ENCODE measurements at regions not wholly inside any gene's neighbourhood (a gene's known extent, or its start where the extent isn't known, plus 50 kb on each side); places are given as distances from the start of the nearest gene placed in this dataset.

GRCh38 chr3:168834558-168834957 is 738.8 kb upstream of the GOLIM4 start:
- Histone ChIP-seq H3K79me2 (ENCODE audit: control insufficient read depth, insufficient read depth, low read length) (no peaks in the 10 kb centered on the region), H3K27ac (ENCODE audit: control insufficient read depth, insufficient read depth, low read length) (no peak overlapping the region), H3K27me3 (ENCODE audit: control insufficient read depth, extremely low read depth, insufficient read depth, low read length) (no peaks in the 10 kb centered on the region), H3K4me1 (ENCODE audit: control insufficient read depth, extremely low read depth, insufficient read depth, low read length) (no peaks in the 10 kb centered on the region), H3K4me2 (ENCODE audit: control insufficient read depth, extremely low read depth, insufficient read depth, low read depth, low read length) (no peak overlapping the region), H3K36me3 (ENCODE audit: control insufficient read depth in 2 of 2, extremely low read depth in 1 of 2, insufficient read depth in 2 of 2, low read length in 2 of 2) (no peaks in the 10 kb centered on the region), H4K20me1 (ENCODE audit: control insufficient read depth, extremely low read depth, insufficient read depth, low read length) (no peaks in the 10 kb centered on the region), H3K4me3 (ENCODE audit: control insufficient read depth in 2 of 3, extremely low read depth in 1 of 3, insufficient read depth in 2 of 3, low read depth in 1 of 3, low read length in 3 of 3) (no peak overlapping the region), H3K9ac (ENCODE audit: control insufficient read depth, extremely low read depth, insufficient read depth, low read length) (no peak overlapping the region), H2AFZ (ENCODE audit: control insufficient read depth, low read length) (no peak overlapping the region), H3K9me3 (ENCODE audit: control insufficient read depth, low read depth, low read length) (no peaks in the 10 kb centered on the region), H3K9me1 (ENCODE audit: control insufficient read depth, extremely low read depth, insufficient read depth, low read length) (no peaks in the 10 kb centered on the region)
- no peak for DNase-seq (ENCODE audit: low read depth, low spot score)
- no peak for TF ChIP-seq EZH2 (IDR thresholded peaks at IDR 0.05; ENCODE audit: low read length)
- TF ChIP-seq, protein P1, sequence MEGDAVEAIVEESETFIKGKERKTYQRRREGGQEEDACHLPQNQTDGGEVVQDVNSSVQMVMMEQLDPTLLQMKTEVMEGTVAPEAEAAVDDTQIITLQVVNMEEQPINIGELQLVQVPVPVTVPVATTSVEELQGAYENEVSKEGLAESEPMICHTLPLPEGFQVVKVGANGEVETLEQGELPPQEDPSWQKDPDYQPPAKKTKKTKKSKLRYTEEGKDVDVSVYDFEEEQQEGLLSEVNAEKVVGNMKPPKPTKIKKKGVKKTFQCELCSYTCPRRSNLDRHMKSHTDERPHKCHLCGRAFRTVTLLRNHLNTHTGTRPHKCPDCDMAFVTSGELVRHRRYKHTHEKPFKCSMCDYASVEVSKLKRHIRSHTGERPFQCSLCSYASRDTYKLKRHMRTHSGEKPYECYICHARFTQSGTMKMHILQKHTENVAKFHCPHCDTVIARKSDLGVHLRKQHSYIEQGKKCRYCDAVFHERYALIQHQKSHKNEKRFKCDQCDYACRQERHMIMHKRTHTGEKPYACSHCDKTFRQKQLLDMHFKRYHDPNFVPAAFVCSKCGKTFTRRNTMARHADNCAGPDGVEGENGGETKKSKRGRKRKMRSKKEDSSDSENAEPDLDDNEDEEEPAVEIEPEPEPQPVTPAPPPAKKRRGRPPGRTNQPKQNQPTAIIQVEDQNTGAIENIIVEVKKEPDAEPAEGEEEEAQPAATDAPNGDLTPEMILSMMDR (optimal IDR thresholded peaks at IDR 0.05 in 1 of 3, IDR thresholded peaks at IDR 0.05 in 1 of 3, conservative IDR thresholded peaks at IDR 0.05 in 1 of 3; ENCODE audit: extremely low read depth in 1 of 3, insufficient read depth in 2 of 3, low read length in 3 of 3) = no peak
- no peak for FAIRE-seq
- dilution Hi-C loops (cut with MboI; ENCODE audit: extremely low pct_ligation_motif_present, low sequenced_read_pairs) = no loop called here

- Histone ChIP-seq H3K9me3 (ENCODE audit: control insufficient read depth, low read depth, low read length) (no peaks in the 10 kb centered on the region), H3K36me3 (ENCODE audit: control insufficient read depth in 2 of 2, extremely low read depth in 1 of 2, insufficient read depth in 2 of 2, low read length in 2 of 2) (no peaks in the 10 kb centered on the region), H3K4me3 (ENCODE audit: control insufficient read depth in 2 of 3, extremely low read depth in 1 of 3, insufficient read depth in 2 of 3, low read depth in 1 of 3, low read length in 3 of 3) (no peak overlapping the region), H3K4me2 (ENCODE audit: control insufficient read depth, extremely low read depth, insufficient read depth, low read depth, low read length) (no peak overlapping the region), H3K79me2 (ENCODE audit: control insufficient read depth, insufficient read depth, low read length) (no peaks in the 10 kb centered on the region), H3K9ac (ENCODE audit: control insufficient read depth, extremely low read depth, insufficient read depth, low read length) (no peak overlapping the region), H3K27me3 (ENCODE audit: control insufficient read depth, extremely low read depth, insufficient read depth, low read length) (no peaks in the 10 kb centered on the region), H3K27ac (ENCODE audit: control insufficient read depth, insufficient read depth, low read length) (no peak overlapping the region), H3K9me1 (ENCODE audit: control insufficient read depth, extremely low read depth, insufficient read depth, low read length) (no peaks in the 10 kb centered on the region), H3K4me1 (ENCODE audit: control insufficient read depth, extremely low read depth, insufficient read depth, low read length) (no peaks in the 10 kb centered on the region), H4K20me1 (ENCODE audit: control insufficient read depth, extremely low read depth, insufficient read depth, low read length) (no peaks in the 10 kb centered on the region), H2AFZ (ENCODE audit: control insufficient read depth, low read length) (no peak overlapping the region)
- dilution Hi-C loops (cut with MboI; ENCODE audit: extremely low pct_ligation_motif_present, low sequenced_read_pairs) = no loop called here
- FAIRE-seq (no peak), DNase-seq (ENCODE audit: low read depth, low spot score) (no peak)
- TF ChIP-seq, protein P1 (optimal IDR thresholded peaks at IDR 0.05 in 1 of 3, IDR thresholded peaks at IDR 0.05 in 1 of 3, conservative IDR thresholded peaks at IDR 0.05 in 1 of 3; ENCODE audit: extremely low read depth in 1 of 3, insufficient read depth in 2 of 3, low read length in 3 of 3) = no peak
- TF ChIP-seq EZH2 (IDR thresholded peaks at IDR 0.05; ENCODE audit: low read length) = no peak
Measured at GRCh38 chr3:168828943-168829342, 733.2 kb upstream of the GOLIM4 start.

All from keratinocyte (primary cell).